SK-N-SH (cell line): ENCODE measurements at regions not wholly inside any gene's neighbourhood (a gene's known extent, or its start where the extent isn't known, plus 50 kb on each side); places are given as distances from the start of the nearest gene placed in this dataset.

ENCODE experiments used
- CTCF ChIP-seq: fragments of 200-600 bp; sonication (generic); IDR thresholded peaks from 2 replicates; pipeline ENCODE4 v1.6.1; 2017; ENCODE audit warnings: antibody characterized with exemption, mild to moderate bottlenecking, moderate library complexity
- EP300 ChIP-seq, 2 experiments: IDR thresholded peaks; 2 replicates each; pipeline versions ENCODE4 v1.4.0 to v1.6.1; 2012; ENCODE audit warnings: borderline replicate concordance in 1 of 2, low read depth in 1 of 2, low read length in 1 of 2
- EZH2phosphoT487 ChIP-seq: fragments of 200-600 bp; sonication (generic); IDR thresholded peaks from 2 replicates; pipeline ENCODE4 v1.6.1; 2017; ENCODE audit warnings: low read depth, mixed run types, mild to moderate bottlenecking, antibody characterized with exemption, moderate library complexity, borderline replicate concordance
- FOXJ3 ChIP-seq: sonication (generic); formaldehyde crosslinking; IDR thresholded peaks from 2 replicates; pipeline ENCODE4 v1.5.1; 2020; ENCODE audit warnings: mild to moderate bottlenecking, missing genetic modification reagents
- GABPA ChIP-seq: IDR thresholded peaks from 2 replicates; pipeline ENCODE4 v1.4.0; 2012; ENCODE audit warnings: low read depth, mild to moderate bottlenecking
- JUND ChIP-seq: IDR thresholded peaks from 2 replicates; pipeline ENCODE4 v1.4.0; 2012
- NRF1 ChIP-seq: IDR thresholded peaks from 2 replicates; pipeline ENCODE4 v1.6.1; 2012; ENCODE audit warnings: low read depth, mild to moderate bottlenecking, low read length
- POLR2AphosphoS5 ChIP-seq: IDR thresholded peaks from 2 replicates; pipeline ENCODE4 v1.6.1; 2012; ENCODE audit warnings: low read depth, low read length
- REST ChIP-seq: IDR thresholded peaks from 2 replicates; pipeline ENCODE4 v1.6.1; 2012; ENCODE audit warnings: mild to moderate bottlenecking, low read depth, low read length, moderate library complexity
- TAF1 ChIP-seq: IDR thresholded peaks from 2 replicates; pipeline ENCODE4 v1.6.1; 2012; ENCODE audit warnings: low read depth, mild to moderate bottlenecking, low read length, moderate library complexity, borderline replicate concordance
- TCF12 ChIP-seq: IDR thresholded peaks from 2 replicates; pipeline ENCODE4 v1.4.0; 2012
- USF1 ChIP-seq: IDR thresholded peaks from 2 replicates; pipeline ENCODE4 v1.4.0; 2012; ENCODE audit warnings: low read depth, borderline replicate concordance
- YY1 ChIP-seq: IDR thresholded peaks from 2 replicates; pipeline ENCODE4 v1.4.0; 2012; ENCODE audit warnings: low read depth, mild to moderate bottlenecking

DNA sequence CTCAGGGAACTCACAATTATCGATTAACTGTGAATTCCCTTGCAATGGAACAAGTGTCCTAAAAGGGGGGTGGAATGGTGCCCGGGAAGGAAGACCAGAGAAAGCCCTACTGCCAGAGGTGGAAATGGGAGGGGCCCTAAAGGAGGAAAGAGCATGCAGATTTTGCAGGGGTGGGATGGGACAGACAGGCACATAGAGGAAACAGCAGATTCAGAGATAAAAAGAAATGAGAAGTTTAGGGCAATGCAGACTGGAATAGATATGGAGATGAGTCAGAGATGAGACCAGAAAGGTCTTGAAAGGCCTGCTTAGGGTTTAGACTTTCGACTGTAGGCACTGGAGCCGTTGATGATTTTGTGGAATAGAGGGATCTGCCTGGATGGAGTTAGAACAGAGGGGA is 57.4 kb upstream of the PITX2 start:
- TF ChIP-seq GABPA (no peak), CTCF (no peak), EP300 (IDR thresholded peaks at IDR 0.05; ENCODE audit: borderline replicate concordance in 1 of 2, low read depth in 1 of 2, low read length in 1 of 2) (no peak), POLR2AphosphoS5 (no peak), EZH2phosphoT487 (no peak), USF1 (no peak), REST (no peak), YY1 (no peak), FOXJ3 (no peak), JUND (no peak), TCF12 (no peak), NRF1 (no peak), TAF1 (no peak)
